Stomach (tissue), 4 donors: ENCODE measurements at regions not wholly inside any gene's neighbourhood (a gene's known extent, or its start where the extent isn't known, plus 50 kb on each side); places are given as distances from the start of the nearest gene placed in this dataset.

Source experiments
- EP300 ChIP-seq: sonication (generic); formaldehyde crosslinking; IDR thresholded peaks from one replicate; pipeline ENCODE4 v1.6.1; 2017; ENCODE audit warnings: antibody characterized with exemption
- POLR2A ChIP-seq, 4 donors: fragments of 450-650 bp; IDR thresholded peaks; one replicate each; pipeline ENCODE4 v1.6.1; 2016; ENCODE audit warnings: antibody characterized with exemption in 4 of 4, control low read depth in 2 of 4, mild to moderate bottlenecking in 1 of 4, moderate library complexity in 1 of 4
- POLR2AphosphoS5 ChIP-seq, 3 donors: sonication (generic); formaldehyde crosslinking; IDR thresholded peaks; one replicate each; pipeline ENCODE4 v1.6.1; 2016; ENCODE audit warnings: antibody characterized with exemption in 3 of 3
- TF ChIP-seq, protein P1 (sequence below), 7 experiments: fragments of 450-650 bp in 4 of 7; fragments of 200-600 bp in 3 of 7; sonication (generic) in 3 of 7; IDR thresholded peaks; one replicate each; pipeline ENCODE4 v1.5.1; 2016 to 2019; ENCODE audit warnings: antibody characterized with exemption in 7 of 7, control low read depth in 2 of 7, mild to moderate bottlenecking in 1 of 7

- TF ChIP-seq POLR2A (IDR thresholded peaks at IDR 0.05) = no peak
- TF ChIP-seq, protein P1, sequence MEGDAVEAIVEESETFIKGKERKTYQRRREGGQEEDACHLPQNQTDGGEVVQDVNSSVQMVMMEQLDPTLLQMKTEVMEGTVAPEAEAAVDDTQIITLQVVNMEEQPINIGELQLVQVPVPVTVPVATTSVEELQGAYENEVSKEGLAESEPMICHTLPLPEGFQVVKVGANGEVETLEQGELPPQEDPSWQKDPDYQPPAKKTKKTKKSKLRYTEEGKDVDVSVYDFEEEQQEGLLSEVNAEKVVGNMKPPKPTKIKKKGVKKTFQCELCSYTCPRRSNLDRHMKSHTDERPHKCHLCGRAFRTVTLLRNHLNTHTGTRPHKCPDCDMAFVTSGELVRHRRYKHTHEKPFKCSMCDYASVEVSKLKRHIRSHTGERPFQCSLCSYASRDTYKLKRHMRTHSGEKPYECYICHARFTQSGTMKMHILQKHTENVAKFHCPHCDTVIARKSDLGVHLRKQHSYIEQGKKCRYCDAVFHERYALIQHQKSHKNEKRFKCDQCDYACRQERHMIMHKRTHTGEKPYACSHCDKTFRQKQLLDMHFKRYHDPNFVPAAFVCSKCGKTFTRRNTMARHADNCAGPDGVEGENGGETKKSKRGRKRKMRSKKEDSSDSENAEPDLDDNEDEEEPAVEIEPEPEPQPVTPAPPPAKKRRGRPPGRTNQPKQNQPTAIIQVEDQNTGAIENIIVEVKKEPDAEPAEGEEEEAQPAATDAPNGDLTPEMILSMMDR (IDR thresholded peaks at IDR 0.05) = no peak
- TF ChIP-seq EP300 = no peak
- TF ChIP-seq POLR2AphosphoS5 (IDR thresholded peaks at IDR 0.05) = no peak
Measured at GRCh38 chr10:78889536-78890063, 179.2 kb upstream of the ZMIZ1 start.
